ENCODE measurements at regions not wholly inside any gene's neighbourhood (a gene's known extent, or its start where the extent isn't known, plus 50 kb on each side); places are given as distances from the start of the nearest gene placed in this dataset.

DNA sequence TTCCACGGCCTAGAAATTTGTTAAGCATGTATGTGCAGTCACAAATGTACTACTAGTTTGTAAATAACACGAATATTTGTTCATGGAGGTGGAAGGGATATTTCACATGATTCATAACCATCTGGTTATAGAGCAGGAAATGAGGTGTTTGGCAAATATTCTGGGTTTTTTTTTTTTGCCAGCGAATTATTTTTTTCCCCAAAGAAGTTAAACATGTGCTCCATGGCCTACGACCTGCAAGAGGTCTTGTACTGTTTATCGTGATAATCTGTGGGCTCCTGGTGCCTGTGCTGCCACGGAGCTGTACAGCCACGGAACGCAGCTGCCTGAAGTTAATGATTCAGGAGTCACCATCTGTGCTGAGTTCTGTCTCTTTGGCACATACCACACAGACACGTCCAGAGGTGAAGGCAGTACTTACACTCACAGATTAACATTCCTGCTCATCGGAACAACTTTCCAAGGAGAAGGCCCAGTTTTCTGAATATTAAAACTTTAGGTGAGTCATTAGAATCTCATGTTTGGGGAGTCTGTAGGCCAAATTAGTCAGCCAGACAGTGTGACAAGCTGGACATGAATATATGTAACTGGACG, 156.3 kb downstream of the TMX1 start:
- TF ChIP-seq POLR2A (IDR thresholded peaks at IDR 0.05; ENCODE audit: low read depth, low read length) (no peak), POLR2AphosphoS5 (IDR thresholded peaks at IDR 0.05; ENCODE audit: low read depth, low read length) (no peak)

All from GM12891 (cell line).